ENCODE measurements at regions not wholly inside any gene's neighbourhood (a gene's known extent, or its start where the extent isn't known, plus 50 kb on each side); places are given as distances from the start of the nearest gene placed in this dataset.

- DNase-seq, result no peak
Measured at GRCh38 chr7:124413029-124413428, 352.6 kb downstream of the GPR37 start.

GRCh38 chr7:124412531-124412930 lies 353.1 kb downstream of the GPR37 start:
- no peak for DNase-seq

GRCh38 chr7:124411796-124412195 lies 353.8 kb downstream of the GPR37 start:
- no peak for DNase-seq

GRCh38 chr7:124403587-124403986 lies 362.0 kb downstream of the GPR37 start:
- DNase-seq, result no peak

GRCh38 chr7:124403112-124403511 lies 362.5 kb downstream of the GPR37 start:
- no peak for DNase-seq

GRCh38 chr7:124399941-124400340 lies 365.7 kb downstream of the GPR37 start:
- no peak for DNase-seq

- DNase-seq, result no peak
Measured at GRCh38 chr7:124398937-124399552, 366.2 kb upstream of the TMEM229A start.

GRCh38 chr7:124397134-124397533 lies 364.3 kb upstream of the TMEM229A start:
- no peak for DNase-seq

GRCh38 chr7:124390301-124390700 lies 357.4 kb upstream of the TMEM229A start:
- no peak for DNase-seq

GRCh38 chr7:124388751-124389150 lies 355.9 kb upstream of the TMEM229A start:
- DNase-seq, result no peak

- no peak for DNase-seq
Measured at GRCh38 chr7:124387056-124387455, 354.2 kb upstream of the TMEM229A start.

- no peak for DNase-seq
Measured at GRCh38 chr7:124379296-124379695, 346.4 kb upstream of the TMEM229A start.

GRCh38 chr7:124376111-124376510 lies 343.2 kb upstream of the TMEM229A start:
- DNase-seq, result no peak

- DNase-seq, result no peak
Measured at GRCh38 chr7:124375391-124375790, 342.5 kb upstream of the TMEM229A start.

- DNase-seq, result no peak
Measured at GRCh38 chr7:124369310-124369709, 336.4 kb upstream of the TMEM229A start.

- DNase-seq, result no peak
Measured at GRCh38 chr7:124366118-124366517, 333.3 kb upstream of the TMEM229A start.

- DNase-seq, result no peak
Measured at GRCh38 chr7:124364283-124364682, 331.4 kb upstream of the TMEM229A start.

- no peak for DNase-seq
Measured at GRCh38 chr7:124354201-124354600, 321.3 kb upstream of the TMEM229A start.

GRCh38 chr7:124351950-124352349 lies 319.1 kb upstream of the TMEM229A start:
- DNase-seq, result no peak

GRCh38 chr7:124349443-124349842 lies 316.6 kb upstream of the TMEM229A start:
- DNase-seq, result no peak

GRCh38 chr7:124338861-124339260 lies 306.0 kb upstream of the TMEM229A start:
- DNase-seq, result no peak

GRCh38 chr7:124330731-124331407 lies 298.0 kb upstream of the TMEM229A start:
- DNase-seq, result no peak

GRCh38 chr7:124328774-124329173 lies 295.9 kb upstream of the TMEM229A start:
- DNase-seq, result no peak

- no peak for DNase-seq
Measured at GRCh38 chr7:124324262-124324661, 291.4 kb upstream of the TMEM229A start.

- no peak for DNase-seq
Measured at GRCh38 chr7:124323597-124323996, 290.7 kb upstream of the TMEM229A start.
